ACHN (cell line): ENCODE measurements at regions not wholly inside any gene's neighbourhood (a gene's known extent, or its start where the extent isn't known, plus 50 kb on each side); places are given as distances from the start of the nearest gene placed in this dataset.
"Not testable (repeated sequence)": the region's sequence is repeated elsewhere in the genome, so short reads cannot be mapped to it uniquely, and the experiment has no call there.

Experiments used
- DNase-seq: peaks from one replicate; pipeline ENCODE4 v3.0.0-alpha.2; 2015
- in situ Hi-C: cut with HindIII; loops from 2 replicates; pipeline ENCODE4 v1.10.0; 2017; ENCODE audit warnings: low sequenced_read_pairs, low pct_ligation_motif_present, low pct_unique_long_range_greater_than_20kb

DNA sequence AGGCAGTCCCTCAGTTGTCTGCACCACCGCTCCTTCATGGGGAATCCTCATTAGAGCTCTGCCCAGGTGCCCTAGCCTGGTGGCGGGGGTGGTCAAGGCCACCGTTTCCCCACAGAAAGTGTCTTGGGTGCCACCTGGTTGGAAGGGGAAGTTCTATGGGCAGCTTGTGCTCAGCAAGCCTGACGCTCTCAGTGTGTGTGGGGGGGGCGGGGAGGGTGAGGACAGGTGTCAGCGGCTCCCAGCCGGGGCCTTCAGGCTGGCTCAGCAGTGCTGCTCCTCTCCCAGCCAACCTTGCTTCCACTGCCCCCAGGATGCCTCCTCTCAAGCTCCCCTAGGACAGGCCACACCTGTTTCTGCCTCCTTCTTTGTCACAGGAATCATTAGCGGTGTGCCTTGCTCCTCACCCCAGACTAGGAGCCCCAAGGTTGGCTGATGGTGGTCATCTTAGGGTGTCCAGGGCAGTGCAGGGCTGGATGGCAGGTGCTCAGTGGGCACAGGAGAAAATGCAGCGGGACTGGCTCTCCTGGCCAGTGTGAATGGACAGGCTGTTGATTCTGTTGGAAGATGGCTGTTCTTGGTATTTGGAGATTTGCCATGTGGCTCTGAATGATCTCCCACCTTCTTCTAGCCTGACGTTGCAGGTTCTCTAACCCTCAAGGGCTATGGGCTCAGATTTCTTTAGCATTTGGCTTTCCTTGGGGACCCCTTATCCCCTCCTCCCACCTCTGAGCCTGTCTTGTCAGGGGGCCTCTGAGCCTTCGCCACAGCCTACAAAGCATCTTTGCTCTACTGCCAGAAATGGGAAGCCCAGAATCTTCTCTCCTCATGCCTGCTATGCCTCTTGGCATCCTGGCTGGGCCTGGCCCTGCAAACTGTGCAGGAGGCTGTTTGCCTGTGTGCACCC, 185.8 kb upstream of the HS6ST1 start:
- DNase-seq: no peak
- in situ Hi-C loops: no loop called here

DNA sequence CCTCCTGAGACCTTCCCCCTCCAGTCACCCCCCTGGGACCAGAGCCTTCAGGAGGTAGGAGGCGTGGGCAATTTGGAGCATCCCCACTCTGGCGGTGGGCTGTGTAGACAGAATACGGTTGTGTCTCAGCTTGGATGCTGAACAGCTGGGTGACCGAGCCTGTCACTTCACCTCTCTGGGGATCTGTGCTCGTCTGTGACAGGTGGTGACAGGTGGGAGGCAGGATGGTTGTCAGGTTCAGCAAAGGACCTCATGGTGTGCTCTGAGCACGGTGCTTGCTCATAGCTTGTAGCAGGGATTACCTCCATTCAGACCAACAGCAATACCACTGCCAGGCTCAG, 186.5 kb upstream of the HS6ST1 start:
- in situ Hi-C loops: no loop called here
- no peak for DNase-seq

DNA sequence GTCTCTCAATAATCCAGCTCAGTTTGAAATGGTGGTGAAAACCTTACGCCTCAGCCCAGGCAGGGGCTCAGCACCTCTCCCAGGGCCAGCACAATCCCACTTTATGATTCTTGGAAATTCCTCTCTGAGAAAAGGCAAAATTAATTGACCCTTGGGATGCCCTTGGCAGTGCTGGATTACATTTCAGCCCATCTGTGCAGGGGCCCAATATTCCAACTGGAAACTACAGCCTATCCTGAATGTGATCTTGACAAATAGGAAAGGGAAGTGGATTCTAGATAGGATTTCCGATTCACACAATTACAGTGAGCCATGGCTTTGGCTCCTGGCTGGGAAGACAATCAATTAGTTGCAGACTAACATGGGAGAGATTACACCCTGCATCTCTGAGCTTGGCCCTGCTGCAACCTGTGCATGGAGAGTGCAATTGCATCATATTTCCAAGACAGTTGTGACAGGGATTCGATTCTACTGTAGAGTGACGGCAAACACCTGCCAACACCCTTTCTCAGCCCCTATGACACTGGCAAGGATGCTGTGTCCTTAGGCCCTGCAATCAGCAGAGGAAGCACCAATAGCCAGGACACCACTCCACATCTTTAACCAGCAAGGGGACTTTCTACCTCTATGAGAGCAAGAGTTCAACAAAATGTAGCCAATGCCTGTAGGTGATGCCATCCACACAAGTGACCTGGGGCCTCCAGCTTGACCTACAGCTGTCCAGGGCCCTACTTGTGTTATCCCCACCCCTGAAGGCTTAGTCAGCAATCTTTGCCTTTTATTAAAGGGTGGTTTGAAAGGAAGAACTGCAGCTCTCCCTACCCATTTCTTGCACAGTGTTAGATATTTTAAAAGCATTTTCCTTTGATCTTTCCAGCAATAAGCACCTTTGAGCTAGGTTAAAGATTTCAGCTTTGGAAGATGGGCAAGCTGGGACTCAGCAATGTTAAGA, 187.2 kb upstream of the HS6ST1 start:
- in situ Hi-C loops: no loop called here
- no peak for DNase-seq

DNA sequence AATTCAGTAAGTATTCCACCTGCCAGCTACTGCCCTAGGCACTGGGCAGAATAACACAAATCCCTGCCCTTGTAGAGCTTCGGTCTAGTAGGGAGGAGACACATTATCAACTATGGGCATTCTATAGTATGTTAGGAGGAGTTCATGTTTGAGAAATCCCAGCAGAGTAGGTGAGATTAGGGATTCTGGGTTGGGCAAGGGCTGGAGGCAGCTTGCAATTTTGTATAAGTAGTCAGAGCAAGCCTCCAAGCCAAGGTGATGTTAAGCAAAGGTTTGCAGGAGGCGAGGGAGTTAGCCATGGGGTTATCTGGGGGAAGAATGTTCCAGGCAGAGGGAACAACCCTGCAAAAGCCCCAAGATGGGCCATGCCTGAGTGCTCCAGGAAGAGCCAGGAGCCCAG, 187.9 kb upstream of the HS6ST1 start:
- in situ Hi-C loops: no loop called here
- no peak for DNase-seq

DNA sequence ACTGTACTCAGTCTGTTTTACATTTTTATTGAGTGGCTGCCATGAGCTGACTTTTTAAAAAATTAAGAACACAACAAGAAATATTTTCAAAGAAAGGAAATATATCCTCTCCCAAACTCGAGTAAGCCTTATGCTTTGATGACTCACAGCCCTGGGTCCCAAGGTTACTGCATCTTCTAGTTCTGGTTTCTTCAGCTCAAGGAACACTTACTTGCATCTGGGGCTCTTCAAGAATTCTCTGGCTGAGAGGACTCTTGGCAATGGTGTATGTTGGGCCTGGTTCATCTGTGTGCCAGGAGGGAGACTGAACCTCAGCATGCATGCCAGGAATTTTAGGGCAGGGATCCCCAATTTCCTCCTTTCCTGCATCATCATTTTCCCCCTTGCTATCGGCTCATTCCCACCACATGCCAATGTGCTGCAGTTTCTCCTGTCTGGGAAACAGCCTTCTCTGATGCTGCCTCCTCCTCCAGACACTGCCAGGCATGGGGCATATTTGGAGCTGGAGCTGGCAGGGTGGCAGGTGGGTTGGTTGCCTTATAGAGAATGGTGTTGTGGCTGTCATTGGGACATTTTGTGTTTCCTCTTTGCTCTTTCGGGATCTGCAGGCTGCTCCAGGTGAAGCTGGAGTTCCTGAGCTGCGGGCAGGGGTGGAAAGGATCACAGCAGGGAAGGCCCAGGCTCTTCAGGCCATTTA, 192.2 kb upstream of the HS6ST1 start:
- in situ Hi-C loops: no loop called here

DNA sequence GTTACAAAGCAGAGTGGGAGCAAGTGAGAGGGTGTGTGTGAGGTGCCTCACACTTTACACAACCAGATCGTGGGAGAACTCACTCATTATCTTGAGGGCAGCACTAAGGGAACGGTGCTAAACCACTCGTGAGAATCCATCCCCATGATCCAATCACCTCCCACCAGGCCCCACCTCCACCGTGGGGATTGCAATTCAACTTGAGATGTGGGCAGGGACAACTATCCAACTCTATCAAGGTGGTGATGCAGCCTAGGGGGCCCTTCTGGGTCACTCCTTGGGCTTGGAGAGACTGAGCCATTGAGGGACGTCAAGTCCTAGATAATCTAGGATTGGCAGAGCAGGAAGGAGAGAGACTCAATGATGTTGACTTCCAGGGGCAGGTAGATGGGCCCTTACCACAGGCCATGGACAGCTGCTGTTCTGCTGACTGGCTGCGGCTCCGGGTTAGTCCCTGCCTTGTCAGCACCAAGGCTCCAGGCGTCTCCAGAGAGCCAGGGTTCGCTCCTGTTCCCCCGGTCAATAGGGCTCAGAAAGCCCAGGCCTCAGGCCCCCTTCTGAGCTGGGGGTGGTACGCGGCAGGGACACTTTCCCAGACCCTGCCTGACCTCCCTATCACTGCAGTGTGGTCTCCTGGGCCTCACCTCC, 193.2 kb upstream of the HS6ST1 start:
- no peak for DNase-seq
- in situ Hi-C loops: no loop called here

More for the DNA sequence above, 192.2 kb upstream of the HS6ST1 start:
- DNase-seq: no peak

DNA sequence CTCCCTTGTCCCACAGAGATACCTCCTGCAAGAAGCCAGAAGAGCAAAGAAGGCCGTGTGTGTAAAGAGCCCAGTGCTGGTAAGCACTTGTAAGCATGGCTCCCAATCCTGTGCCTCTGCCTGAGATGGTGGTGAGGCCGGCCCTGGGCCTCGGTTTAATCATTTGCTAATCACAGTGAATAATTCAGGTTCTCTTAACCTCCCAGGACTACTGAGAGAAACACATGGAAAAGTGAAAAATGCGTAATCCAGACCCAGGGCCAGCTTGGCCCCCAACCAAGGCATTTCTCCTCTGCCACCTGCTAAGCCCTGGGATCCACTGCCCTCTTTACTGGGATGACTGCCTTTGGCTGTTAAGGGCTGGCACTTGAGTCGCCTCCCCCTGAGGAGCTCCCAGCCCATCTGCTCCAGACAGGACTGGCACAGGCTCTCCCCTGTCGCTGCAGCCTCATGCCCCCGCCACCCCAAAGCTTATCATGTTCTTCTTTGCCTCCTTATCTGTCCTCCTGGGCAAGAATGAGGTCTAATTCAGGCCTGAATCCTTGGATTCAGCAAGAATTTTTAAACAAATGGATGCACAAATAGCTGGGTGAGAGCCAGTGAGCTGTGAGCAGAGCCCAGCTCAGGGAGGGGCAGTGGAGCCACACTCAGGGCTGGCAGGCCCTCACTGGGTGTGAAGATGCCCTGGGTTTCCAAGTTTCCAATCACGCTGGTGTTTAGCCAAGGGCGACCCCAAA, 193.9 kb upstream of the HS6ST1 start:
- in situ Hi-C loops: no loop called here
- DNase-seq: no peak

DNA sequence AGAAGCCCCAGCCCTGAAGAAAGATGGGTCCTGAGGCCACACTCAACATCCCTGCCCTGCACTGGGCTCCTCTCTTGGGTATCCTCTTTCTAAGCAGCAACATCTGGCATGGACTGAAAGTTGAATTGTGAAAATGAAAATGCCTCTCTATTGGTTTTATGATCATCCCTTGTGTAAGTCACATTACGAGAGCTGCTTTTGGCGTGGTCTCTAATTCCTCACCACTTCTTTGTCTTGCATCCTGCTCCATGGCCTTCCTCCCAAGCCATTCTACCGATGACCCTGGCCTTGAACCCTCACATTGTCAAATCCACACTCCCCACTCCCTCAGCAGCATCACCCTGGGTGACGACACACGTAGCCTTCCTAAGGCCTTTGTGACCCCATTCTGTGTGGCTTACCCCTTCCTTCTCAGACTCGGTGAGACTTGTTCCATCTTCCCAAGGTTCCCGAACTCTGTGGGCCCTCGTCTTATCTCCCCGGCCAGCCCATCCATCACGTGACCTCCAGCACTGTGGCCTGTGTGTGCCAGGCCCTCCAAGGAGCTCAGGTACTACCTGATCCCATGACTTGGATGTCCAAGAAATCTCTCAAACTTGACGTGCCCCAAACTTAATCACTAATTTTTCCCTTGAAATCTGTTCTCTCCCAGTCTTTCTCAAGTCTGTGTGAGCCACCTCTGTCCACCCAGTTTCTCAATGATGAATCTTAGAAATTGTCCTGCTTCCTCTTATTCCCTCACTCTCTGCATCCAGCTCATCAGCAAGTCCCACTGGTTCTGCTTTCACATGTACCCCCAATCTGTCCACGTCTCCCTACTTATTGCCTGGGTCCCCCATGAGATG, 194.7 kb upstream of the HS6ST1 start:
- no peak for DNase-seq
- in situ Hi-C loops: no loop called here

DNA sequence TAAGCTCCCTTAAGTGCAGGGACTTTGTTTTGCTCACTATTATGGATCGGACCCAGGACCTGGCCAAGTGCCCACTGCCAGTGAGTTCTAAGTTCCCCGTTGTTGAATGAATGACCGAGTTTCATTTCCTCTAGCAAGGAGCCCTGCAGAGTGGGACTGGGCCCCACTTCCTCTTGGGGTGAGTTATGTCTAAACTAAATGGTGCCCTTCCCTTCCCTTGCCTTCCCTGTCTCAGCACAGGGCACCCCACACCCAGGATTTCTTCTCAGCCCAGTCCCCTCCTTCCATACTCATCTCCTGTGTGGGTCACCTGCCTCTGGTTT, 195.3 kb upstream of the HS6ST1 start:
- DNase-seq: no peak
- in situ Hi-C loops: no loop called here

DNA sequence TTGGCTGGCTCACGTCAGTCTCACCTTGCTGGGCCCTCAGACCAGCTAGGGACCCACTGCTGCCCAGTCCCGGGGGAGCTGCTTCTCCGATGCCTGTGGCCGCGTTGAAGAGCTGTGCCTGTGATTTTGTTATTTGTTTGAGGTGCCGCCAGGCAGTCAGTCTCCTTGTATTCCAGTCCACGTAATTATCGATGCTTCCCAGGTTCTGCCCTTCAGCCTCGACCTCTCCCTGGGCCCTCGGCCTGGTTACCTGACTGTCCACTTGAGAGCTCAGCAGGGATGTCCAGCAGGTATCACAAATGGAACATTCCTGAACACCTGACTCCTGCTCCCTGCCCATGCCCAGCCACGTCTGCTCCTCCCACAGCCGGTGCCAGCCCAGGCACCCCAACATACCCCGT, 195.9 kb upstream of the HS6ST1 start:
- DNase-seq: no peak
- in situ Hi-C loops: no loop called here

DNA sequence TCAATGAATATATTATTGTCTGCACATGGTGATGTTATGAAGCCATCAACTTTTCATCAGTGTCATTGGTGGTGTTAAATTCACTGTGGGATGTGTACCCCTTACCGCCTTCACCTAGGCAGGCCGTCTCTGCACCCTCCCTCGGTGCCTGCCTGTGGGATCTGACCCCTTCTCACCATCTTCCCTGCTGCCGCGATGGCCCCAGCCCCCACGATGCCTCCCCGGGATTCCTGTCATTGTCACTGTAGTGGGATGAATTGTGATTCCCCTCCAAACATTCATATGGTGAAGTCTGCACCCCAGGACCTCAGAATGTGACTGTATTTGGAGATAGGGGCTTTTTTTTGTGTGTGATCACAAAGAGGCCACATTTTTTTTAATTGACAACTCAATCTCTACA, 198.3 kb upstream of the HS6ST1 start:
- DNase-seq: no peak
- in situ Hi-C loops: no loop called here

DNA sequence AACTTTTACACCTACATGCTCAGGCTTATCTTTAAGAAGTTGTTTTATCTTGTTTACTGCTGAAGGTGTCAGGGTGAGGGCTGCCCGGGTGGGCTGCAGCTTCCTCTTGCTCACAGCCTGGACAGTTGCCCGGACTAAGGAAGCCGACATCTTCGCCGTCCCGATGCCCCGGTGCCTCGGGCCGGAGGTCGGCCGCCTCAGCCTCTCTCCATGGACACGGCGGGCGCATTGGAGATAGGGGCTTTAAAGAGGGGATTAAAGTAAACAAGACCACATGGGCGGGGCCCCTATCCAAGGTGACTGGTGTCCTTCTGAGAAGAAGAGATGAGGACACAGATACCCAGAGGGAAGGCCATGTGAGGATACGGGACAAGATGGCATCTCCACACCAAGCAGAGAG, 200.4 kb upstream of the HS6ST1 start:
- in situ Hi-C loops: not testable (repeated sequence)

DNA sequence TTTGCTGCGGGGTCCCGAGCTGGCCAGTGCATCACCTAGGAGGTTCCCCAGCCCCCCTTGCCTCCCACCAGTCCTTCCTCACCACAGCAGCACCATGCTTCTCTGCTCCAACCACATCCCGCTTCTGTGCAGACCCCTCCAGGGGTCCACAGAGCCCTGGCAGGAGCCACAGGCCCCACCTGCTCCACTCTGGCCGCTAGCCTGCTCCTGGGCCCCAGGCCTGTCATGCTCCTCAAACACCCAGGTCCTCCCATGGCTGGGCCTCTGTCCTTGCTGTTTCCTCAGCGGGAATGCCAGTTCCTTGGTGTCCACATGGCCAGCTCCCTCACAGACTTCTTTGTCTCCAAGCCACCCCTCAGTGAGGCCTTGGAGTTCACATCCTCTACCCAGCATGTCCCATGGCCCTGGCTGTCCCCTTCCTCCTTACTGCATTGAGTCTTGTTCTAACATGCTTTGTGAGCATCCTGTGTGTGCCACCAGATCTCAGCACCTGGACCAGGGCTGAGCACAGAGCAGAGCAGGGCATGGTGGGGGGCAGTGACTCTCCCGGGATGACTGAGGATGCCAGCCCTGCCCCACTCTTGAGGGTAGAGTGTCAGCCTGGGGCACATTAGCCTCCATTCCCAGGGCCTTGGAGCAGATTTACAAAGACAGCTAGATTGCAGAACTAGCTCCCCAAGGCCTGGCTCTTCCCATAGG, 201.0 kb upstream of the HS6ST1 start:
- no peak for DNase-seq

More for the DNA sequence above, 200.4 kb upstream of the HS6ST1 start:
- DNase-seq: not testable (repeated sequence)

DNA sequence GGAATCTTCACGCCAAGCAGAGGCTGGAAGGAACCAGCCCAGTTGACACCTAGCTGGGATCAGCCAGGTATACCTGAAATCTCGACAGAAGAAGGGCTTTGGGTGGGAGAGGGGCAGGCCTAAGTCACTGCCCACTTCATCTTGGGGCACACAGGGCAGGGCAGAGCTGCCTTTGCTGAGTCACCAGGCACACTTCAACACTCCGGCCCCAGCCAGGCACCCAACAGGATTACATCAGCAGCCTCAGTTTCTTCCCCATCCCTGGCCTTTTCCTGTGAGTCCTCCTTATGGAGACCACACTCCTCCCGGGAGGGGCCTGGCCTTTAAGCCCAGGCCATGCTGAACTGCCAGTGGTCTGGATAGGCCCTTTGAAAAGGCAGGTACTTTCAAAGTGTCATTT, 201.7 kb upstream of the HS6ST1 start:
- no peak for DNase-seq
- in situ Hi-C loops: no loop called here

More for the DNA sequence above, 201.0 kb upstream of the HS6ST1 start:
- in situ Hi-C loops: no loop called here

DNA sequence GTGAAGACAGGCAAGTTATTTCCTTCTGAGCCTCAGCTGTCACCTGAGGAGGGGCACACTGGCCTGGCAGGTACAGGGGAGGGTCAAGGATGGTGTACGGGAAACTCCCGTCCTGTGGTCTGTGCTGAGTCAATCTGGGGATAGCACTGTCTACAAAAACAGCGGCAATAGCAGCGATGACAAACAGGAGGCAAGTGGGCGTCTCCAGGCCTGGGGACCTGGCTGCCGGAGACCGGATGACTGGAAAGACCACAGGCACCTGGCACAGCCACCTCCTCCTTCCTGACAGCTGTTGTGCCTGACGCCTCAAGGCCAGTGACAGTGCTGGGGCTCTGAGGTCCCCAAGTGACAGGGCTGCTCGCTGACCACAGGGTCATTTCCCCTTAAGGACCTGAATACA, 202.1 kb upstream of the HS6ST1 start:
- in situ Hi-C loops: no loop called here
- DNase-seq: no peak

DNA sequence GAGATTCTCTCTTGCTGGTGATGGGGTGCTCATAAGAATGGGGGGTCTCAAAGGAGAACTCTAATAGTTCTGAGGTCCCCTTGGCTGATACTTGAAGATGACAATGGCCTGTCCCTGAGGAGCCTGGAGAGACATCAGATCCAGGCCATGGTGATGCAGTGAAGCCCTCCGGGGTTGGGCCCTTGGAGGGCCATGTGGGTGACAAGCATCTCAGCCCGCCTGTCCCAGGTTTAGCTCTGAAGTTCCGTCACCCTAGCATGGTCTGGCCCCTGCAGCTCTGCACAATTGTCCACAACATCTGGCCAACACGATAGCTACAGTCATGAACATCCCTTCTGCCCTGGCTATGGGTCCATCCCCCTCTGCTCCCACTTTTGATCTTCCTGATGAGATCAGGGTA, 202.8 kb upstream of the HS6ST1 start:
- no peak for DNase-seq
- in situ Hi-C loops: no loop called here

DNA sequence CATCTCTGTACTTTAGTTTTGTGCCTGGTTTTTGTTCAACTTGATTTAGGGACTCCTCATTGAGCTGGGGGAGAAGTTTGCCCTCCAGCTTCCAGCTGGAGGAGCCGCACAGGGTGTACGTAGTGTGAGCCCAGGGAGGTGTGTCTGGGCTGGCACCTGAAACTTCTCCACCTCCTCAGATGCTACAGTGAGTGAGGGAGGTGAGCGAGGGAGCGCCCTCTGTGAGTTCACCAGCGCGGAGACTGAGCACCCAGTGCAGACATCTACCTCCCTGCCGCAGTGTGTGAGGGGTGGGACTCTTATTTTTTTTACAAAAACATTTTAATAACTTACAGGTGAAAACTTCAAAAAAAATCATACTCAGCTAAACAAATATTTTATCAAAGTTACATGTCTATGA, 204.2 kb upstream of the HS6ST1 start:
- in situ Hi-C loops: no loop called here

More for the DNA sequence above, 204.2 kb upstream of the HS6ST1 start:
- no peak for DNase-seq
